NCI-H1930 (cell line): ENCODE measurements at regions not wholly inside any gene's neighbourhood (a gene's known extent, or its start where the extent isn't known, plus 50 kb on each side); places are given as distances from the start of the nearest gene placed in this dataset.
"Not testable (repeated sequence)": the region's sequence is repeated elsewhere in the genome, so short reads cannot be mapped to it uniquely, and the experiment has no call there.

Experiments used
- DNase-seq, 2 experiments: peaks; one replicate each; lab custom pipeline; 2025; lab: John Stamatoyannopoulos, UW

DNA sequence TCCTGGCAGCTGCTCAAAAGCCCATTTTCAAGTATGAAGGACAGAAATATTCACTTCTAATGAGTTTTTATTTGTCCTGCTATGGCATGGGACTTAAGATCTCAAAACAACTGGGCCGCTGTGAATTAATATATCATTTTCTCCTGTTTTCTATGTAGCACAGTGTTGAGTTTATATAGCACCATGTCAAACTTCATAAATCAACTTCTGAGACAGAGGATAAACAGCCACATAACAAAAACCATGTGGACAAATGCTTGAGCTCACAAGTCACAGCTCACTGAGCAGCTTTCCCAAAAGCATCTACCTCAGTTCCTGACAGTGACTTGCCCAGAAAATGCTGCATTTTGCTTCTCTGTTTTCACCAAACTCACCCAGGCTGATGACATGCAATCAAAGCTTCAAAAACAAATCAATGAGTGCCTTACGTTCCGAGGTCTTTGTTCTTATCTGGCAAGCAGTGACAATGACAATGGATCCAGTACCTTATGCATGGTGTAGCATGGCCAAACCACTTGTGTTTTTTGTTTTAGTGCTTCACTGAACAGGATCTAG is 722.6 kb downstream of the LRRIQ3 start:
- no peak for DNase-seq

DNA sequence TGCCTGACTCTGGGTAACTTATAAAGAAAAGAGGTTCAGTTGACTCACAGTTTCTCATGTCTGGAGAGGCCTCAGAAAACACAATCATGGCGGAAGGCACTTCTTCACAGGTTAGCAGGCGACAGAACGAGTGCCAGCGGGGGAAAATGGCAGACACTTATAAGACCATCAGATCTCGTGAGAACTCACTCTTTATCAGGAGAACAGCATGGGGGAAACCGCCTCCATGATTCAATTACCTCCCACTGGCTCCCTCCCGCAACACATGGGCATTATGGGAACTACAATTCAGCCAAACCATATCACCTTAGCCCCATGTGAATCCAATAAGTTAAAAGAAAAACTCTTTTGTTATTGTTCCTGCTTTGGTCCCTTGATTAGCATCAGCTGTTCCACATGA is 725.2 kb downstream of the LRRIQ3 start:
- DNase-seq, result no peak

DNA sequence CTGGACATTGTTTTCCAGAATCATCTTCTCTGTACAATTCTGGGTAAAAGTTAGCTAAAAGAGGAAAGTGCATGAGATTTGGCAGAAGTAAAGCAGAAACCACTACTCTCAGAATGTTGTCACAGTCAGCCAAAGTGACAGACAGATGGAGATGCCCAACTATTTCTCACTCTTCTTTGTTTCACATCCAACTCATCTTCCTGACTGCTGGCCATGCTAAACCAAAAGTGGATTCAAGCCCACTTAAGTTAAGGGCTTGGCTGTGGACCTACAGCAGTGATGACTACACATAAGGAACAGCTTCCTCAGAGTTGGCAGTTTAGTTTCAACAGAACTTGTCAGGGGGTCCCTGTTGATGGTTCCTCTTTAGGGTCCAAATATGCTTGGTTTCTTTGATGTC is 730.2 kb downstream of the LRRIQ3 start:
- no peak for DNase-seq

DNA sequence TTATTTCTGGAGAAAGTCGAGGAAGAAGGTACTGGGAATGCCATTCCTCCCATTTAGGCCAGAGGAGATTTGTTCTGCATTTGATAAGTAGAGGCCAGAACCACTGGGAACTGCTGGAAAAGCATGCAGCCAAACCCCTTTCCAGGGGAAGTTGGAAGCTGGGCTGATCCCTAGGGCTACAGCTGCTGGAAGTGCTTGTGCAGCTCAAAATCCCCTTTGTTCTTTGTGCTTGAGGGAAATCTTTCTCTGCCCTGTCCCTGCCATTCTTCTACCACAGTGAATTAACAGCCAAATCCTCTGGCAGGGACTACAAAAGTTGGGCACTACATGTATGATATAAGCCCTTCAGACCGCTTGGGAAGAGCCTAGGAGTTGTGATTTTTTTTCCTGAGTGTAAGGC is 734.1 kb downstream of the LRRIQ3 start:
- no peak for DNase-seq

DNA sequence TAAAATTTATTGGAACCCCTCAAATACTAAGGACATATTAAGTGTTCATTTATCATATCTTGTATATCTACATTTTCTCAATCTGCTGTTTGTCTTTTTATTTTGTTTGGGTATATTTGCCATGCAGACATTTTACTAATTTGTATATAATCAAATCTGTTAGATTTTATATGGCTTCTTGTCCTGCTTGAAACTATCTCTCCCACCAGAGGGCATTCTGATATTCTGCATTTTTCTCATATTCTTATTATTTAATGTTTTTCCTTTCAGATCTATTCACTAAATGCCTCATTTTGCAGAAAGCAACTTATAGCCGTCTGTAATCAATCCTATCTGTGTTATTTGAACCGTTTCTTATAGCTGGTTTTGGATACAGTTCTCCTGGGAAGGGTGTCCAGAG is 745.5 kb downstream of the LRRIQ3 start:
- DNase-seq, result no peak

DNA sequence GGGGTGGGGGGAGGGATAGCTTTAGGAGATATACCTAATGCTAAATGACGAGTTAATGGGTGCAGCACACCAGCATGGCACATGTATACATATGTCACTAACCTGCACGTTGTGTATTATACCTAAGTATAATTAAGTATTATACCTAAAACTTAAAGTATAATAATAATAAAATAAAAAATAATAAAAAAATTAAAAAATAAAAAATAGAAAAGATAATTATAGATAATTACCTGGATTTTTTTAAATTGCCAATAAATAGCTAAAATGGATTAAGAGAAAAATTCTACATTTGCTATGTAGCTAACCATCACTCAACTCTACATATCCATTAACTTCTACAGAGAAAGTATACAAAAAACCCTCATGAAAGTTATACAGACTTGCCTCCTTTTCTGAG is 747.3 kb downstream of the LRRIQ3 start:
- DNase-seq, result not testable (repeated sequence)

DNA sequence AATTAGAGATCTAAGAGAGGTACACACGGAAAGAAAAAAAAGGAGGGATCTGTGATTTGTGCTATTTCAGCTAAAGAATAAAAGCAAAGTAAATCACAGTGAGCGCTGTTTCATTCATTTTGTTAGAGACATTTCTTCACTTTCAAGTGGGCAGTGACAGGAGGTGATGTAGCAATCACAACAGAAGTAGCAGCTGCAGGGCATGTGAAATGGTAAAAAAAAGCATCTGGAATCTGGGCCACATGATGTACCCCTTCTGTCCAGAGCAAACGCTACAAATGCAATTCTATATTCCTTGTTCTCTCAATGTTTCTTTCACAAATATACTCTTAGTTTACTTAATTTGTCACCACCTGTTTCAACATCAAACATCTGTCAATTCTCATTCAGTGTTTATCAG is 786.5 kb downstream of the LRRIQ3 start:
- peak in 1 of 2 experiments; percentile 2 for DNase-seq

DNA sequence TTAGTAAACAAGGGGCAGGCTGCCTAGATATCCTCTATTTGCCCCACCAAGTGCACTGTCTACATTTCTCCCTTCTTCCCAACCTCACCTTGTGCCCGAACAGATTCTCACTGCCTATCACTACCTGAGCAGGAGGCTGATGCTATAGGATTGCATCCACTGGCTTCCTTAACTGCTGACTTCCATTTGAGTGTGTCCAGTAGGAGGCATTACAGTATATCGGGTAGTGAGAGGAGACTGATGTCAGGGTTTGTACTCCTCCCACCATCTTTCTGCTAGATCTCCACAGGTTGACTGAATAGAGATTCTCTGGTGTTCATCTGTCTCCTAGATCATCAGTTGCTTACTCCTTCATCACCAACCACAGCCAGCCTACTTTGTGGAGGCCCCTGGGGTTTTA is 796.3 kb downstream of the LRRIQ3 start:
- DNase-seq, result no peak

DNA sequence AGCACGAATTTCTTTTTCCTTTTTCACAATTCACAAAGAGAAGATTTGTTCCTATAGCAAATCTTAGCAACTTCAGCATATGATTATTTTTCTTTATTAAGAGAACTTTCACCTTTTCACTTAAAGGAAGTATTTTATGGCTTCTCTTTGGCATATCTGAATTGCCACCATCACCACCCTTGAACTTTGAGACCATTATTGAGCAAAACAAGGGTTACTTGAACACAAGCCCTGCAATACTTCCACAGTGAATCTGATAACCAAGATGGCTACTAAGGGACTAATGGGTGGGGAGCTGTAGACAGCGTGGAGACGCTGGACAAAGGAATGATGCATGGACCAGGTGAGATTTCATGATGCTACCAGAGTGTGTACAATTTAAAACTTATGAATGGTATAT is 815.0 kb downstream of the LRRIQ3 start:
- DNase-seq, result no peak

DNA sequence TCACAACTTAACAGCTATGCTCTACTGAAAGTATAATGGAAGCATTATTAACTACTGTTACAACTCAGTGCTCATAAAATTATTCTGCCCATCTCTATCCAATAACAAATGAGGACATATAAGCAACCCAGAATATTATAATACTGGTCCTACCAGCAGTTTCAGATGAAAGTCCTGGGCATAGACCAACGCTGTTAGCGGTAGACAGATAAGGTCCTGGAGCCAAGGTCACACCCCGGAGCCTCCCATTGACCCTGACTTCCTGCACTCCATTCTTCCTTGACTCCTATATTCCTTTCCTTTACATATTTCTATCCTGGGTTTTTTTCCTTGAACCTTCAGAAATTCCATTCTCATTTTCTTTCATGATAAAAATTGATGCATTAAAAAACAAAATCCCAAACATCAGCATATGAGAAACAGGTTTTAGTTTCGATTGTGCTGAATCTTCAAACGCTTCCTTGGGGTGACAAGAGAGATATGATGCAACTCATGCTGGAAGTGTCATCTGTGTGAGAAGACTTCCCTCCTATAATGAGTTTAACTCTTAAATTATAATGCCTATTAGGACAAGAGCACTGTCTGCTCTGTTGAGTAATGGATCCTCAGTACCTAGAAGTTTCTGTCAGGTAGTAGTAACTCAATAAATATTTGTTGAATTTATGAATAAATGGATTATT is 831.1 kb downstream of the LRRIQ3 start:
- no peak for DNase-seq

DNA sequence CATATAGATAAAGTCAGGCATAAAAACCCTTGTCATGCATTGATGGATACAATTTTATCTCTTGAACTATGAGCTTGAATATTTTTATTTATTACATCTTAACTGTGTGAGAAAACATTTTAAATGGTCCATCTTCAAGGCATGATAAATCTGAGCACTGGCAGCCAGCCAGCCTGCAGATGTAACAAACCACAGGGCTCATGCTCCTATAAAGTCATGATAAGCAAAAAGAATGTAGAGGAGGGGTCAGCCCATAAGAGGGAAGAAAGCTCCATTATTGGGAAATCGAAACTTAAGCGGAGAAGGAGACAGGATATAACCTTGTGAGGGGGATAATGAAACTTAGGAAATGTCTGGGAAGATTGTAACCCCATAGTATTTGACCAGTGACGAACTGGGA is 839.0 kb downstream of the LRRIQ3 start:
- peak; percentile 33 to 69 for DNase-seq

DNA sequence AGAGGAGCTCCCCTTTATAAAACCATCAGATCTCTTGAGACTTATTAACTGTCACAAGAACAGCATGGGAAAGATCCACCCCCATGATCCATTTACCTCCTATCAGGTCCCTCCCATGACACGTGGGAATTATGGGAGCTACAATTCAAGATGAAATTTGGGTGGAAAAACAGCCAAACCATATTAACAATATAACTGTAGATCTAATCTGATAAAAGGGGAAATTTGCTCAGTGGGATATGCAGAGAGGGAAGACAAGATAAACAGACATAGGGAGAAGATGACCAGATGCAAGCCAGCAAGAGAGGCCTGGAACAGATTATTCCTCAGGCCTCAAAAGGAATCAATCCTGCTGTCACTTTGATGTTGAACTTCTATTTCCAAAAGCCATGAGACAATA is 841.5 kb downstream of the LRRIQ3 start:
- no peak for DNase-seq

DNA sequence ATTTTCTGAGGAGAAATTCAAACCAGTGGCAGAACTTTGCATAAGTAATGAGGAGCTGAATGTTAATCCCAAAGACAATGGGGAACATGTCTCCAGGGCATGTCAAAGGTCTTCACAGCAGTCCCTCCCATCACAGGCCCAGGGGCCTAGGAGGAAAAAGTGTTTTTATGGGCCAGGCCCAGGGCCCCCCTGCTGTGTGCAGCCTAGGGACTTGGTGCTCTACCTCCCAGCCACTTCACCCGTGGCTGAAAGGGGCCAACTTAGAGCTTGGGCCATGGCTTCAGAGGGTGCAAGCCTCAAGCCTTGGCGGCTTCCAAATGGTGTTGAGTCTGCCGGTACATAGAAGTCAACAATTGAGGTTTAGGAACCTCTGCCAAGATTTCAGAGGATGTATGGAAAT is 854.0 kb downstream of the LRRIQ3 start:
- no peak for DNase-seq

DNA sequence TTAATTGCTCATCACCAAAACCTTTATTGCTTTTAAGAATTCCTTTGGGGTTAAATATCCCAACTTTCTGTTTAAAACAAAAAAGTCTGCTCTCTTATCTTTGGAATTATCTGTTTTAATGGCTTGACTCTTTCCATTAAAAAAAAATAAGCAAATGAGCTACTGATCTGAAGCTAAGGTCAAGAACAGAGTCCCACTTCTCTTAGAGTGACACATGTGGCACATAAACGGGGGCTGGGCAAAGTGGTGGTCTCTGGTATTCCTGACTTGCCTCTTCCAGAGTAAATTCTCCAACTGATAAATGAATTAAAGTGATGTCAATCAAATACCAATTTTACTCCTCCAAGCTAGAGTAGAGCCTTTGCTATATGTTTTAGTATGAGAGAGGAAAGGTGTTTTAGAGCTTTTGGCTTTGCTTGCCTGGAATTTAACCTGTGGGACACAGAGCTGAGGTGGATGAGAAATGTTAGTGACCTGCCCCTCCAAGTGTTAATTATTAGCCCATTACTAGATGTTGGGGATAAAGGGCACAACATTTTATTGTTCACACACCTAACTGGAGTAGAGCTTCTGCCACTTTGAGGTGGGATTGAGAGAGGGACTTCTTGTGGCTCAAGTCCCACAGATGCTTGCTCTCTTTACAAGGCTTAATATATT is 864.0 kb downstream of the LRRIQ3 start:
- DNase-seq, result no peak

DNA sequence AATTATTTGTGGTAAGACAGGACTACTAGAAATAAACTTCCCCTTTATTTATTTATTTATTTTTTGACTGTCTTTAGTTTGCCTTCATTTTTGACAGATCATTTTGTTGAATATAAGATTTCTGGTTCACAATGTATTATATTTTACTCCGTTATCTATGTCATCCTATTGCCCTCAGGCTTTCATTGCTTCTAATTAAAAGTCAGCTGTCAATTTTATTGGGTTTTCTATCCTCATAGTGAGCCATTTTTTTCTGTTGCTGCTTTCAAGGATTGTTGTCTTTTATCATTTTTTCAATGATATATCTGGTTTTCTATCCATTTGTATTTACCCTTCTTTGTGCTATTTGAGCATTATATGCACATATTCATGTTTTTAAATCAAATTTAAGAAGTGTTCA is 866.2 kb downstream of the LRRIQ3 start:
- no peak for DNase-seq

DNA sequence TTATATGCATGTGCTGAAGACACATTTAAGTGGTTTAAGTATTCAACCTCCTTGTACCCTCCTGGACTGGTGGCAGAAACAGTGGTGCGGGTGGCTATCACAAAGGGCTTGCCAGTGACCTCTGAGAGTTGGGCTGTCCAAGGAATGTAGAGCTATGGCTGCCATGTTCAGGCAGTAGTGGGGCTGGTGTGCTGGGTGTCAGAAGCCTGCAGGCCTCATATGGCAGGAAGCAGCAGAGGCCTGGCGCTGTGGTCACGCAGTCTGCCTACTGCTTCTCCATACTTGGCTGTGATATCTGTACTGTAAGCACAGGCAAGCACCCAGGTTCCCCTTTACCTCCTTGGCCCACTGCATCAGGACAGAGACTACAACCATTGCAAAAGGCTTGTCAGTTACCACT is 870.0 kb downstream of the LRRIQ3 start:
- DNase-seq, result no peak

DNA sequence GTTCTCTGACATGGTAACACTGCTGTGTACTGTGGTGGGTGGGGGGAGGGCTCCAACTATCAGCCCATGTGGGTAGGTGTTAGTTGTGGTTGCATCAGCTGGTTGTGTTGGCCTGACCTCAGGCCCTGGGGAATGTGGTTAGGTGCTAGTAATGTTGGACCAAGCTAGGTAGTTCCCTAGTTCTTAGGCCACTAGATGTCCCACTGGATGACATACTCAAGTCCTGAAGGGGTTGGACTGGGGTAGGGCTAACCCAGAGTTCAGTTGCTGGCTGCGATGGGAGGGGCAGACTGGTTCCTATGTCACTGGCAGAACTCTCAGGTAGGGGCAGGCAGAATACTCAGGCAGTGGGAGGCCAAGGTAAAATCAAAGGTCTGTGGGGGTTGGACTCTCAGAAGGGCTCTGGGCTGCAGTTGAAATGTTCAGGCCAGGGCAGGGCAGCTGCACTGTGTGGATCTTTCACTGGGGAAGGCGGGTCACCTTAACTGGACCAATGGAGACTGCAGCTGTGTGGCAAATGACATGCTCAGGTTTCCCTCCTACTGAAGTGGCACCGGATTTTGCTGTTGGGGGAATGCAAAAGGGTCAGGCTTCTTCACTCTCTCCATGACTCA is 870.7 kb downstream of the LRRIQ3 start:
- no peak for DNase-seq

DNA sequence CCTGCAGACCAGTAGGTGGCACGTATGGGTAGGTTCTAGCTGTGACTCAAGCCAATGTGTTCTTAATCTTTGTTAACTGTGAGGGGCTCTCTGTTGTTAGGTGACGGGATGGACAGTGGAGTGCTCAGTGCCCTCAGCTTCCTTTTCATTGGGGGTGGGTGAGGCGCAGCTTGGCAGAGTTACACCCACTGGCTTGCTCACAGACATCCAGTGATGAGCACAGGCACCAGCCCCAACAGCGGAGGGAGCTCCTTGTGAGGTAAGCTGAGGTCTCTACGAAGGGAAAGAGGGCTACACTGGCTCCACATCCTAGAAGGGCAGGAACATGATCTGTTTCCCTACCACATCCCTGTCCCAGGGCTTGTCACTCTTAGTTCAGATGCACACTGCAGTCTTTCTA is 871.3 kb downstream of the LRRIQ3 start:
- DNase-seq, result no peak

DNA sequence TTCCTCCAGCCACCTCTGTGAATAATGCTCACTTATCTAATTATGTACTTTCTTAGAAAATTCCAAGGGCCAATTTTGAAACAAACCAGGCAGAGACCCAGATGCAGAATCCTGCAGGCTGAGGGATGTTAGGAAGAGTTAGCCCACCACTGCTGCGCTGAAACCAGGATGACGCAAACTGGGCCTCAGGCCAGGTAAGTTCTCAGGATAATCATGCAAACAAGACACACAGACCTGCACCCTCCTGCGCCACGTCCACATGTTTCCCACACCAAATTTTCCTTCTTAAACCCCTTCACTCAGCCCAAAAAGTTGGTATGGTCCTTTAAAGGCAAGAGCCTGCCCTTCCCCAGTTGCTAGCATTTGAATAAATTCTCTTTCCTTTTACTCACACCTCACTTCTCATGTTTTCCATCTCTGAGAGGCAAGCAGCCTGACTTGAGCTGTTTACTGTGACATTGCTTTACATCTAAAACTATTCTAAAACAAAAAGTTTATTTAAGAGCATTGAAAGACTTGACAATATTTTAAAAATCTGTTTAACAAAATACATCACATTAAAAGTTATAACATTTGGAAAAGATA is 887.1 kb downstream of the LRRIQ3 start:
- no peak for DNase-seq

DNA sequence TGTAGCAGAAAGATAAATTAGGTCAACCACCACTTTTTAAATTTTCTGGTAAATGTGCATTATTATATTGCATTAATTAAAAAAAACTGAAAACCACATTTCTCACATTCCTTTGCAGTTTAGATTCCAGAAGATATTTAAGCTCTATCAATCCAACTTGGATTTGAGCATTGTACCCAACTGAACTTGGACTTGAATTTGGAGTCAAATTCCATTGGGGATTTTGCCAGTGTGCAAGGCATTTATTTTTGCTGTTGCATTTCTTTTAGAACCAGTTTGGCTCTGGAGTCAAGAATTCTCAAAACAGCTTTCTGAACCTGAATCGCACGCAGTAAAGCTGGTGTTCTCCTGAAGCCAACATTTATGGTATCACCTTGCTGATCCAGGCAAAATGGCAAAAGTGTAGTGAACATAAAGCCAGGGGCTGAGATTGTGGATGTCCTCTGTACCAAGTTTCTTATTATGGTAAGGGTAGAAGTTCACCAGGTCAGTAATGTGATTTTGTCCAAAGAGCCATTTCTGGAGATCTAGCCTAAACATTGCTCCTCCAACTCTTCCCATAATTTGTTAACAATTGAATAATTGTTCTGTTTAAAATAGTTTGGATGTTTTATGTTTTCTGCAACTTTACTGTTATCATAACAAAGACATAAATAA is 890.9 kb downstream of the LRRIQ3 start:
- no peak for DNase-seq

DNA sequence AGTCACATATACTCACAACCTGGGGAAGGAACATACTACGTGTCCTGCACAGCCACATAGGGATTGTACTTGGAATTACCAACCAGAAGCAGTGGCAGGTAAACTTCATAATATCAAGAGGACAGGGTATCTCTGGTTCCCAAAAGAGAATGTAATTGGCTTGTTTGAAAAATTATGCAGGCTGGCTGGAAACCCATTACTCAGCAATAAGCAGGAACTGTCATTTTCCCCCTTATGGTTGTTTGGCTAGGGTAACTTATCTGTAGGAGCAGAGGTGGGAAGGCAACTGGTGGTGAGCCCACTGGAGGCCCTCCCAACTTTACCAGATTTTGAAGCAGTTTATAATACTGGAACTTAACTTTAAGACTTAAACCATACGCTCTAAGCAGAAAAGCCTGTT is 924.1 kb downstream of the LRRIQ3 start:
- DNase-seq, result no peak

DNA sequence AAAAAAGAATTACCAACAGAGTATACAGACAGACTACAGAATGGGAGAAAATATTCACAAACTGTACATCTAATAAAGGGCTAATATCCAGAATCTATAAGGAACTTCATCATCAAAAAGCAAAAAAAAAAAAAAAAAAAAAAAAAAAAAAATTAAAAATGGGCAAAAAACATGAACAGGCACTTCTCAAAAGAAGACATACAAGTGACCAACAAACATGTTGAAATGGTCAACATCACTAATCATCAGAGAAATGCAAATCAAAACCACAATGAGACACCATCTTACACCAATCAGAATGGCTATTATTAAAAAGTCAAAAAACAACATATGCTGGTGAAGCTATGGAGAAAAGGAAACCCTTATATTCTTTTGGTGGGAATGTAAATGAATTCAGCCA is 952.8 kb downstream of the LRRIQ3 start:
- not testable (repeated sequence) for DNase-seq
